ENCODE measurements at regions not wholly inside any gene's neighbourhood (a gene's known extent, or its start where the extent isn't known, plus 50 kb on each side); places are given as distances from the start of the nearest gene placed in this dataset.

GRCh38 chr11:23751280-23751679 is 745.6 kb upstream of the LUZP2 start:
- TF ChIP-seq CTCF (IDR thresholded peaks at IDR 0.05; ENCODE audit: low read depth, low read length): no peak
- no peak for DNase-seq (ENCODE audit: low read depth in 2 of 2)
- H3K4me3 ChIP-seq (replicated peaks in 1 of 2; ENCODE audit: low read depth in 2 of 2, low read length in 2 of 2): no peak overlapping the region

- no peak overlapping the region for H3K4me3 ChIP-seq (replicated peaks in 1 of 2; ENCODE audit: low read depth in 2 of 2, low read length in 2 of 2)
- no peak for TF ChIP-seq CTCF (IDR thresholded peaks at IDR 0.05; ENCODE audit: low read depth, low read length)
- no peak for DNase-seq (ENCODE audit: low read depth in 2 of 2)
These were observed 741.8 kb upstream of the LUZP2 start for GRCh38 chr11:23755076-23755475.

- TF ChIP-seq CTCF (IDR thresholded peaks at IDR 0.05; ENCODE audit: low read depth, low read length): no peak
- no peak overlapping the region for H3K4me3 ChIP-seq (replicated peaks in 1 of 2; ENCODE audit: low read depth in 2 of 2, low read length in 2 of 2)
- DNase-seq (ENCODE audit: low read depth in 2 of 2): peak; percentile 5
These were observed 741.1 kb upstream of the LUZP2 start for GRCh38 chr11:23755769-23756168.

GRCh38 chr11:23759489-23759888 is 737.4 kb upstream of the LUZP2 start:
- no peak for TF ChIP-seq CTCF (IDR thresholded peaks at IDR 0.05; ENCODE audit: low read depth, low read length)

GRCh38 chr11:23764286-23764685 is 732.6 kb upstream of the LUZP2 start:
- no peak for TF ChIP-seq CTCF (IDR thresholded peaks at IDR 0.05; ENCODE audit: low read depth, low read length)
- DNase-seq (ENCODE audit: low read depth in 2 of 2): no peak

More at GRCh38 chr11:23759489-23759888, 737.4 kb upstream of the LUZP2 start:
- DNase-seq (ENCODE audit: low read depth in 2 of 2): no peak
- H3K4me3 ChIP-seq (replicated peaks in 1 of 2; ENCODE audit: low read depth in 2 of 2, low read length in 2 of 2): no peak overlapping the region

GRCh38 chr11:23765682-23766252 is 731.1 kb upstream of the LUZP2 start:
- TF ChIP-seq CTCF (IDR thresholded peaks at IDR 0.05; ENCODE audit: low read depth, low read length): no peak
- DNase-seq (ENCODE audit: low read depth in 2 of 2): peak; percentile 5 to 48
- H3K4me3 ChIP-seq (replicated peaks in 1 of 2; ENCODE audit: low read depth in 2 of 2, low read length in 2 of 2): no peak overlapping the region

More at GRCh38 chr11:23764286-23764685, 732.6 kb upstream of the LUZP2 start:
- no peak overlapping the region for H3K4me3 ChIP-seq (replicated peaks in 1 of 2; ENCODE audit: low read depth in 2 of 2, low read length in 2 of 2)

GRCh38 chr11:23767576-23767975 is 729.3 kb upstream of the LUZP2 start:
- no peak for TF ChIP-seq CTCF (IDR thresholded peaks at IDR 0.05; ENCODE audit: low read depth, low read length)
- DNase-seq (ENCODE audit: low read depth in 2 of 2): peak in 1 of 2 donors; percentile 10
- no peak overlapping the region for H3K4me3 ChIP-seq (replicated peaks in 1 of 2; ENCODE audit: low read depth in 2 of 2, low read length in 2 of 2)

Data from cardiac fibroblast (primary cell).